Activated CD8-positive, alpha-beta memory T cell treated with anti-CD3 and anti-CD28 coated beads for 48 hours (primary cell): ENCODE measurements at regions not wholly inside any gene's neighbourhood (a gene's known extent, or its start where the extent isn't known, plus 50 kb on each side); places are given as distances from the start of the nearest gene placed in this dataset.

Source experiments
- DNase-seq, 3 experiments: peaks; one replicate each; pipeline ENCODE4 v3.0.0-alpha.2; 2020; ENCODE audit warnings: low read depth in 2 of 3, low spot score in 2 of 3

GRCh38 chr1:229993060-229993459 is 74.0 kb upstream of the GALNT2 start:
- no peak for DNase-seq

GRCh38 chr1:229993894-229994293 is 73.1 kb upstream of the GALNT2 start:
- no peak for DNase-seq

- no peak for DNase-seq
These were observed 67.9 kb upstream of the GALNT2 start for GRCh38 chr1:229999004-229999670.

- no peak for DNase-seq
These were observed 66.4 kb upstream of the GALNT2 start for GRCh38 chr1:230000493-230001184.

DNA sequence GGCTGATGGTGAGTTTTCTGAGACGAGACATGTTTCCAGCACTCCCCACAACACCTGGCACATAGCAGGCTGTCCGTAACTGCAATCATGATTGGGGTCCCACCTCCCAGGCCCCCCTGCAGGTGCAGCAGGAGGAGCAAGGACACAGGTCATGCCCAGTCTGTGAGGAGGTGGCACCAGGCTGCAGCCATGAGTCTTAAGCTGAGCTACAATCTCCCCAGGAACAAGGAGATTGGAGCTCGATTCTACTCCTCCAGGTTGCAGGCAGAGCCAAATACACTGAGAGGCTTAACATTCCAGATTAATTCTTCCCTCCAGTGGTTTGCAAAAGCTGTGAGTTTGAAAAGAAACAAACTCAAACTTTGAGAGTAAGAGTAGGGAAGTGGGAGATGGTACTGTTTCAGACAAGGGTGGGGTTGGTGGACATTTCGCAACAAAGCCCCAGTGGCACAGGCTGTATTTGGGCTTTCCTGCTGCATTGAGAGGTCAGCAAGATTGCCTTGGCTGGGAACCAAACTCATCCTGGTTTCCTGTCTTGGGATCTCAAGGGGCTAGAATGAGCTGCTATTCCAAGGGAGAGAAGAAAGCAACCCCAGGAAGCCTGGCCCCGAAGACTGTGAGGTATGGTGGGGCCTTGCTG is 64.8 kb upstream of the GALNT2 start:
- no peak for DNase-seq

GRCh38 chr1:230003409-230003808 is 63.6 kb upstream of the GALNT2 start:
- no peak for DNase-seq

DNA sequence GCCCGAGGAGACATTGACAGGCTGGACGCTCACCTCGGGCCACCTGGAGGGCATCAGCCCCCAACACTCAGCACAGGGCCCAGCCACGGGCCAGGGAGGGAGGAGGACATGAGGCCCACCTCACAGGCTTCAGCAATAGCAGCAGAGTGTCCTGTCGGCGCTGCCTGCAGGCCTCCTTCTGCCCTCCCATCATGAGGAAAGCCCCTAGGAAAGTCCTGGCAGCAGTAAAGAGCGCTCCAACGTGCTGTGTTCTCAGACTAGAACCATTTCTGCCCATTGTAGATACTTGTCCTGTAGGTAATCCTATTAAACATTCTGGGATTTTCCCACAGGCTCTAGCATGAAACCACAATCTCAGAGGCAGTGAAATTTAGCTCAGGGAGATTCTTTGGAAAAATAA is 62.0 kb upstream of the GALNT2 start:
- DNase-seq = no peak

- DNase-seq = no peak
These were observed 58.3 kb upstream of the GALNT2 start for GRCh38 chr1:230008721-230009120.

- no peak for DNase-seq
These were observed 57.3 kb upstream of the GALNT2 start for GRCh38 chr1:230009611-230010313.

- no peak for DNase-seq
These were observed 56.3 kb upstream of the GALNT2 start for GRCh38 chr1:230010603-230011332.

DNA sequence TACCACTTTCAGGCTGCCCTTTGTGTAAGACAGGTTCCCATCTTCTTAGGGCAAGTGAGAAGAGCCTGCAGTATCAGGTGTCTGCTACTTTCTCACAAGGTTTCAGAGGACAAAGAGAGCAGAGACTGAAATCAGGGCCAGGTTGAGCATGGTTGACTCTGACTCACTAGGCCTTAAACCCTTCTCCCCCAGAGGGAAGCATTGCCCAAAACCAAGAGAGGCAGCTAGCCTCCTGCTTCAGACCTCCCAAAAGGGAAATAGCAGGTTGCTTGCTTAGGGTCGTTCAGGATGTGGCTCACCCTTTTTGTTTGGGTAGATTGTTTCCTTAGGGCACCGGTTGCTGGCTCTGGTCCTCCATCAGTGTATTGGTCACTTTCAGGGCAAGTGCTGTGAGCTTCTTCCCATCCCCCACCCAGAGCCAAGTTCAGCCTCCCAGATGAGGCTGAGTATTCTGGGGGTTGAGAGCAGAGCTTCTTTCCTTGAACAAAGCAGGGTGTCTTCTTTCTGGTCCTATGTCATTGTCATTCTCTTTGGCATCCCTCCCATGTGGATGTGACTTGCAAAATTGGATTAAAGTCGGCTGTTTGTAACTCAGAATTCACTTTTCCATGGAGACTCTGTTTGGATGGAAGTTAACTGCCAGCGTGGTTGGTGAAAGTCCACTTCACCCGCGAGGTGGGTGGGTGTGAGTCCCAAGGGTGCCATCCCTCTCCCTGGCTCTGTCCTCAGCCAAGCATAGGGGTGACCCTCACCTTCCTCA is 55.5 kb upstream of the GALNT2 start:
- DNase-seq = no peak

GRCh38 chr1:230012093-230012393 is 55.0 kb upstream of the GALNT2 start:
- DNase-seq = no peak

DNA sequence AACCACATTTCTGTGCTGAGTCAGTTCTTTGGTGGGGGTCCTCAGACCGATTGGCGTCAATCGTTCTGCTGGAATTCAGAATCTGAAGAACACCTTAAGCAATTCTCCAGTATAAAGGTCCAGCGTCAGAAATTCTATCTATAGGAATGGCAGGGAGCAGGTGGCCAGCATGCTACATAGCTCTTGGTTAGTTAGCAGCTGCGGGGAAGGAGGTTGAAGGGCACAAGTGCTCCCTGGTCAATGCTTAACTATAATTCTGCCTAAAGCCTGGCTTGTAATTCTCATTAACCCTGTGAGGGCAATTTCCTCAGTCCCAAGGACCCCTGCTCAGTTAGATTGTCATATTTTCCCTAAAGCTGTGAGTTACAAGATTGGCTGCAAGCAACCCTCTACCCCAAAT is 54.3 kb upstream of the GALNT2 start:
- no peak for DNase-seq

GRCh38 chr1:230016159-230016558 is 50.9 kb upstream of the GALNT2 start:
- DNase-seq = no peak
